ENCODE measurements at regions not wholly inside any gene's neighbourhood (a gene's known extent, or its start where the extent isn't known, plus 50 kb on each side); places are given as distances from the start of the nearest gene placed in this dataset.

GRCh38 chr13:109384491-109385241 is 401.7 kb downstream of the IRS2 start:
- Histone ChIP-seq H3K27ac (no peak overlapping the region), H3K9me3 (no peaks in the 10 kb centered on the region), H3K27me3 (no peaks in the 10 kb centered on the region), H3K4me3 (no peak overlapping the region), H3K4me1 (no peaks in the 10 kb centered on the region), H3K36me3 (replicated peaks in 1 of 2; ENCODE audit: insufficient read depth in 1 of 2, low read depth in 2 of 2) (no peaks in the 10 kb centered on the region)
- 62 to 71% methylated on average over 7 of the region's 7 CpGs for WGBS, 2 donors
- DNase-seq, result no peak
- TF ChIP-seq CTCF (IDR thresholded peaks at IDR 0.05) (no peak), POLR2A (IDR thresholded peaks at IDR 0.05) (no peak)
- ATAC-seq, result no peak
- intact Hi-C loops (cut with DNase I), result no loop called here

GRCh38 chr13:109383683-109384082 is 402.7 kb downstream of the IRS2 start:
- TF ChIP-seq POLR2A (IDR thresholded peaks at IDR 0.05), result no peak
- Histone ChIP-seq H3K27me3 (no peaks in the 10 kb centered on the region), H3K4me3 (no peak overlapping the region), H3K4me1 (no peaks in the 10 kb centered on the region), H3K27ac (no peak overlapping the region), H3K36me3 (replicated peaks in 1 of 2; ENCODE audit: insufficient read depth in 1 of 2, low read depth in 2 of 2) (no peaks in the 10 kb centered on the region), H3K9me3 (no peaks in the 10 kb centered on the region)
- 28 to 64% methylated on average over 1 of the region's 1 CpG for WGBS, 2 donors
- no peak for DNase-seq
- intact Hi-C loops (cut with DNase I), result no loop called here
- no peak for ATAC-seq

- Histone ChIP-seq H3K36me3 (replicated peaks in 1 of 2; ENCODE audit: insufficient read depth in 1 of 2, low read depth in 2 of 2) (no peaks in the 10 kb centered on the region), H3K4me3 (no peak overlapping the region), H3K9me3 (no peaks in the 10 kb centered on the region), H3K27me3 (no peaks in the 10 kb centered on the region), H3K27ac (no peak overlapping the region), H3K4me1 (no peaks in the 10 kb centered on the region)
- intact Hi-C loops (cut with DNase I), result no loop called here
- no peak for ATAC-seq
- 34 to 47% methylated on average over 5 of the region's 5 CpGs for WGBS, 2 donors
- TF ChIP-seq POLR2A (IDR thresholded peaks at IDR 0.05), result no peak
- TF ChIP-seq CTCF (IDR thresholded peaks at IDR 0.05), result no peak
- DNase-seq, result no peak
These were observed 404.7 kb downstream of the IRS2 start for GRCh38 chr13:109381546-109382180.

GRCh38 chr13:109380457-109380856 is 405.9 kb downstream of the IRS2 start:
- H3K4me3 ChIP-seq, result no peak overlapping the region
- no peaks in the 10 kb centered on the region for H3K9me3 ChIP-seq
- H3K4me1 ChIP-seq, result no peaks in the 10 kb centered on the region
- no peak overlapping the region for H3K27ac ChIP-seq
- H3K36me3 ChIP-seq (replicated peaks in 1 of 2; ENCODE audit: insufficient read depth in 1 of 2, low read depth in 2 of 2), result no peaks in the 10 kb centered on the region
- WGBS, 2 donors, result 55 to 68% methylated on average over 7 of the region's 7 CpGs
- intact Hi-C loops (cut with DNase I), result no loop called here
- ATAC-seq (no peak), DNase-seq (no peak)
- TF ChIP-seq CTCF (IDR thresholded peaks at IDR 0.05) (no peak), POLR2A (IDR thresholded peaks at IDR 0.05) (no peak)
- no peaks in the 10 kb centered on the region for H3K27me3 ChIP-seq

GRCh38 chr13:109379930-109380329 is 406.5 kb downstream of the IRS2 start:
- H3K27me3 ChIP-seq, result no peaks in the 10 kb centered on the region
- H3K9me3 ChIP-seq, result no peaks in the 10 kb centered on the region
- H3K4me3 ChIP-seq, result no peak overlapping the region
- no peak overlapping the region for H3K27ac ChIP-seq
- TF ChIP-seq CTCF (IDR thresholded peaks at IDR 0.05), result no peak
- no peak for TF ChIP-seq POLR2A (IDR thresholded peaks at IDR 0.05)
- intact Hi-C loops (cut with DNase I), result no loop called here
- H3K4me1 ChIP-seq, result no peaks in the 10 kb centered on the region
- no peak for DNase-seq
- H3K36me3 ChIP-seq (replicated peaks in 1 of 2; ENCODE audit: insufficient read depth in 1 of 2, low read depth in 2 of 2), result no peaks in the 10 kb centered on the region
- no peak for ATAC-seq
- 46 to 58% methylated on average over 3 of the region's 3 CpGs for WGBS, 2 donors
